Endothelial cell of umbilical vein (primary cell): ENCODE measurements at regions not wholly inside any gene's neighbourhood (a gene's known extent, or its start where the extent isn't known, plus 50 kb on each side); places are given as distances from the start of the nearest gene placed in this dataset.
"Not testable (repeated sequence)": the region's sequence is repeated elsewhere in the genome, so short reads cannot be mapped to it uniquely, and the experiment has no call there.

Experiments
- BruUV-seq: library from RNA; stranded (reverse); fragments of 400-500 nt; replicated peaks from 2 replicates; lab custom pipeline; 2021; lab: Mats Ljungman, UMichigan
- CTCF ChIA-PET: fragments of 300-600, 350-600 bp; sonication (Branson Sonifier 250); formaldehyde crosslinking; loops from one replicate; lab custom pipeline; 2021; ENCODE audit warnings: antibody characterized with exemption, inconsistent platforms; lab: Charles Lee
- POLR2A ChIA-PET: fragments of 300-600, 350-600 bp; sonication (Branson Sonifier 250); formaldehyde crosslinking; loops from one replicate; lab custom pipeline; 2021; ENCODE audit warnings: antibody characterized with exemption, inconsistent platforms; lab: Charles Lee
- DNase-seq: peaks from one replicate; pipeline ENCODE4 v3.0.0-alpha.2; 2011; ENCODE audit warnings: low read depth, low spot score
- FAIRE-seq: peaks from 2 replicates; lab custom pipeline; 2011; peaks lifted over from hg19 to GRCh38; lab: Jason Lieb, UNC
- H2AFZ ChIP-seq: 2 replicates; pipeline ENCODE4 v1.6.0; 2012; ENCODE audit warnings: low read depth, low read length, control low read depth, inconsistent platforms
- H3K27ac ChIP-seq: 2 replicates; pipeline ENCODE4 v1.5.1; 2011; ENCODE audit warnings: low read depth, mild to moderate bottlenecking, control low read depth, low read length, moderate library complexity; ENCODE audit not compliant: insufficient read depth
- H3K27me3 ChIP-seq, 2 experiments: 2 replicates each; pipeline versions ENCODE4 v1.6.0 to v1.6.1; 2011; ENCODE audit warnings: low read length in 2 of 2, mixed read lengths in 1 of 2; ENCODE audit not compliant: control insufficient read depth in 2 of 2, insufficient read depth in 2 of 2
- H3K36me3 ChIP-seq, 2 experiments: 2 replicates in 1 of 2; 3 replicates in 1 of 2; pipeline ENCODE4 v1.5.1; 2011; ENCODE audit warnings: low read length in 2 of 2, mild to moderate bottlenecking in 1 of 2, moderate library complexity in 1 of 2; ENCODE audit not compliant: control insufficient read depth in 2 of 2, insufficient read depth in 2 of 2; ENCODE audit errors: extremely low read depth in 1 of 2
- H3K4me1 ChIP-seq: 3 replicates; pipeline ENCODE4 v1.5.1; 2011; ENCODE audit warnings: mild to moderate bottlenecking, low read length; ENCODE audit not compliant: control insufficient read depth, insufficient read depth; ENCODE audit errors: extremely low read depth
- H3K4me2 ChIP-seq: 2 replicates; pipeline ENCODE4 v1.6.1; 2011; ENCODE audit warnings: low read length, control low read depth, mixed read lengths; ENCODE audit not compliant: insufficient read depth
- H3K4me3 ChIP-seq, 3 experiments: fragments of 200-600 bp in 1 of 3; sonication (generic), shearing (Covaris generic) in 1 of 3; replicated peaks in 1 of 3; 2 replicates each; pipeline ENCODE4 v1.5.1; 2011 to 2016; ENCODE audit warnings: control low read depth in 3 of 3, low read length in 3 of 3, mild to moderate bottlenecking in 2 of 3, inconsistent platforms in 1 of 3, low read depth in 1 of 3, moderate library complexity in 1 of 3; ENCODE audit not compliant: insufficient read depth in 1 of 3
- H3K79me2 ChIP-seq: 2 replicates; pipeline ENCODE4 v1.6.0; 2012; ENCODE audit warnings: low read length, inconsistent platforms; ENCODE audit not compliant: control insufficient read depth, insufficient read depth
- H3K9ac ChIP-seq: replicated peaks from 2 replicates; pipeline ENCODE3; 2011; ENCODE audit warnings: low read length, control low read depth; ENCODE audit not compliant: insufficient read depth; ENCODE audit errors: extremely low read depth
- H3K9me1 ChIP-seq: replicated peaks from 3 replicates; pipeline ENCODE4 v1.6.0; 2011; ENCODE audit warnings: mild to moderate bottlenecking, low read length; ENCODE audit not compliant: control insufficient read depth, insufficient read depth; ENCODE audit errors: extremely low read depth
- H3K9me3 ChIP-seq: replicated peaks from 2 replicates; pipeline ENCODE4 v1.5.1; 2012; ENCODE audit warnings: low read length, inconsistent platforms; ENCODE audit not compliant: control insufficient read depth, insufficient read depth
- H4K20me1 ChIP-seq: replicated peaks from 2 replicates; pipeline ENCODE3; 2011; ENCODE audit warnings: mild to moderate bottlenecking, low read length; ENCODE audit not compliant: control insufficient read depth, insufficient read depth; ENCODE audit errors: extremely low read depth
- dilution Hi-C: fragments of 300-500 bp; cut with MboI; formaldehyde crosslinking; loops from one replicate; pipeline ENCODE4 v1.15.0; 2019; ENCODE audit warnings: low sequenced_read_pairs; ENCODE audit not compliant: extremely low pct_ligation_motif_present
- intact Hi-C: fragments of 100-400 bp; cut with micrococcal nuclease; formaldehyde crosslinking; loops from one replicate; pipeline ENCODE4 v1.10.0; 2022

GRCh38 chr12:9471501-9471900 is 136.2 kb downstream of the KLRB1 start:
- BruUV-seq, H3K9me1 ChIP-seq, DNase-seq, CTCF ChIA-PET, POLR2A ChIA-PET, H3K79me2 ChIP-seq, H3K9me3 ChIP-seq, H3K36me3 ChIP-seq, H3K27me3 ChIP-seq, dilution Hi-C loops, H3K4me3 ChIP-seq, H3K4me1 ChIP-seq, H4K20me1 ChIP-seq, H3K27ac ChIP-seq, H3K9ac ChIP-seq, FAIRE-seq, H3K4me2 ChIP-seq, H2AFZ ChIP-seq, intact Hi-C loops: not testable (repeated sequence)

DNA sequence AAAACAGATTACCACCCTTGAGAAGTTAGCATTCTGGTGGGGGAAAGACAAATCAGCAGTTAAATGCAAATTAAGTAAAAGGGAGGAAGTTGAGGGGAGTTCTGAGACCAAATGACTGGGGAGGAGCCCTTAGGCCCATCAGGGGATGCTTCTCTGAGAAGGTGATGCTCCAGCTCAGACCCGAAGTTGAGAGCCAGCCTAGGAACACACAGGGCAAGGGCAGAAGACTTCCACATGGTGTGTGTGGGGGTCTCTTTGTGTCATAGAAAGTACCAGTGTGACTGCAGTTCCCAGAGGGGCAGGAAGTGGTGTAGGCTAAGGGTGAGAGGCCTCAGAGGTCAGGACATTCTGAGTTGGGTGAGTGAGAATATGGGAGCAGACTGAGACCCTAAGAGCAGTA is 137.3 kb downstream of the KLRB1 start:
- H2AFZ ChIP-seq, H3K4me1 ChIP-seq, dilution Hi-C loops, H3K9ac ChIP-seq, H3K27ac ChIP-seq, H3K4me2 ChIP-seq, H3K9me3 ChIP-seq, H3K4me3 ChIP-seq, H3K79me2 ChIP-seq, H3K27me3 ChIP-seq, H3K9me1 ChIP-seq, H3K36me3 ChIP-seq, DNase-seq, intact Hi-C loops, H4K20me1 ChIP-seq, BruUV-seq, FAIRE-seq, POLR2A ChIA-PET, CTCF ChIA-PET: not testable (repeated sequence)

DNA sequence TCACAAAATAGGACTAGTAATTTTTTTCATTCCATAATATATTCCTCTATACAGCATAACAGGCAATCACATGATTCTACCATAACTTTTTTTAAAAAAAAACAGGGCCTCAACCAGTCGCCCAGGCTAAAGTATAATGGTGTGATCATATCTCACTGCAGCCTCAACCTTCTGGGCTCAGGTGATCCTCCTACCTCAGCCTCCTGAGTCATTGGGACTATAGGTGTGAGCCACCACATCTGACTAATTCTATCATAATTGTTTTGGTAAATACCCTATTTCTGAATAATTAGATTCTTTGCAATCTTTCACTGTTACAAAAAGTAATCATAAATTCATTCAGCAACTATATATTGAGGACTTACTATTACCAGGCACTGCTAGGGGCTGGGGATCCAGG is 137.8 kb downstream of the KLRB1 start:
- H3K4me2 ChIP-seq, H3K9me1 ChIP-seq, H3K27me3 ChIP-seq, H4K20me1 ChIP-seq, dilution Hi-C loops, POLR2A ChIA-PET, H3K4me3 ChIP-seq, H2AFZ ChIP-seq, H3K27ac ChIP-seq, DNase-seq, H3K9me3 ChIP-seq, H3K79me2 ChIP-seq, H3K4me1 ChIP-seq, BruUV-seq, H3K36me3 ChIP-seq, H3K9ac ChIP-seq, FAIRE-seq: not testable (repeated sequence)
- intact Hi-C loops = loop anchor here (1.0 kb wide), 2 partner anchors 92 to 139 kb away; no protein-coding TSS in a partner anchor
- CTCF ChIA-PET = interaction anchor here (0.9 to 2.2 kb wide), 5 partner anchors 40 to 125 kb away, joined by 4 to 39 read pairs (median 5); no protein-coding TSS in a partner anchor

DNA sequence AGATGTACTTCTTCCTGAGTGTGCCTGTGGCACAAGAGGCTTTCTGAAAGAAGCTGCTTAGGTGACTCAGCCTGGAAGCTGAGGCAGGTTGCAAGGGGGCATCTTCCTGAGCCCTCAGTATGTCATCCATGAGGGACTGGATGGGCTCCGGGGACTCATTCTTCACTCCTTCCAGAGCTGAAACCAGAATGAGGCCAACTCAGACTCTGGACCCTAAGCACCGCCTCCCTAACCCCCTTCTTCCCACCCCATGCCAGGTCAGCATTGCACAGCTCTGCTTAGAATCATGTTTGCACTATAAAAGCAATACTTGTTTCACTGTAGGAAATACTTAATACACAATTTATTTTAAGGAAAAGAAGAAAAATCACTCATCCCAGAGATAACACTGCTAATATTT is 138.3 kb downstream of the KLRB1 start:
- H4K20me1 ChIP-seq, H3K27ac ChIP-seq, H3K27me3 ChIP-seq, H3K9me3 ChIP-seq, FAIRE-seq, H2AFZ ChIP-seq, H3K4me3 ChIP-seq, BruUV-seq, POLR2A ChIA-PET, DNase-seq, dilution Hi-C loops, H3K9ac ChIP-seq, H3K9me1 ChIP-seq, H3K4me1 ChIP-seq, H3K4me2 ChIP-seq, H3K79me2 ChIP-seq, H3K36me3 ChIP-seq: not testable (repeated sequence)
- CTCF ChIA-PET = interaction anchor here (0.5 to 2.4 kb wide), 28 partner anchors 14 to 420 kb away, joined by 3 to 106 read pairs (median 4); no protein-coding TSS in a partner anchor
- intact Hi-C loops = loop anchor here (1.0 kb wide), 2 partner anchors 91 to 138 kb away; no protein-coding TSS in a partner anchor
